ENCODE measurements at regions not wholly inside any gene's neighbourhood (a gene's known extent, or its start where the extent isn't known, plus 50 kb on each side); places are given as distances from the start of the nearest gene placed in this dataset.

DNA sequence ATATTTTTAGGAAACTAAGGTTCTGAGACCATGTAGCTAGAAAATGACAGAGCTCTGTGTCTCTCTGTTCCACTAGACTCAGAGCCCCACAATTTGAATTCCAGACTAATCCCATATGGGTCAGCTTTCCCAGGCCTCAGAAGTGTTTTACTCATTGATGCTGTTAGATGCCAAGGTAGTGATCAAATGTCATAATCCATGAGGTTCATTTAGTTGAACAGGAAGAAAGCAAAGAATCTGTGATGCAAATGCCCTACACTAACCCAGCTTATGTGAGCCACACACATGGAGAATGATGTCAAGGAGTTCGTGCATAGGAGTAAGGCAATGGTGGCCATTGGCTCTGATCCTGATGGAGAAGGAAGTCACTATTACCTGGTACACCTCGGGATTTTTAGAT lies 363.4 kb upstream of the RARB start (continued):
- TF ChIP-seq, protein P1, sequence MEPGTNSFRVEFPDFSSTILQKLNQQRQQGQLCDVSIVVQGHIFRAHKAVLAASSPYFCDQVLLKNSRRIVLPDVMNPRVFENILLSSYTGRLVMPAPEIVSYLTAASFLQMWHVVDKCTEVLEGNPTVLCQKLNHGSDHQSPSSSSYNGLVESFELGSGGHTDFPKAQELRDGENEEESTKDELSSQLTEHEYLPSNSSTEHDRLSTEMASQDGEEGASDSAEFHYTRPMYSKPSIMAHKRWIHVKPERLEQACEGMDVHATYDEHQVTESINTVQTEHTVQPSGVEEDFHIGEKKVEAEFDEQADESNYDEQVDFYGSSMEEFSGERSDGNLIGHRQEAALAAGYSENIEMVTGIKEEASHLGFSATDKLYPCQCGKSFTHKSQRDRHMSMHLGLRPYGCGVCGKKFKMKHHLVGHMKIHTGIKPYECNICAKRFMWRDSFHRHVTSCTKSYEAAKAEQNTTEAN (CRISPR knock-in tag; IDR thresholded peaks at IDR 0.05), result no peak
- no peak for TF ChIP-seq SIX5 (IDR thresholded peaks at IDR 0.05; ENCODE audit: borderline replicate concordance in 1 of 2, insufficient read depth in 1 of 2, low read depth in 1 of 2, low read length in 2 of 2)
- no peak for TF ChIP-seq ZNF444 (CRISPR knock-in tag; IDR thresholded peaks at IDR 0.05)
- TF ChIP-seq ILK (tag; IDR thresholded peaks at IDR 0.05; ENCODE audit: borderline replicate concordance, low read depth), result no peak
- no peak for TF ChIP-seq ZNF124 (CRISPR knock-in tag; IDR thresholded peaks at IDR 0.05)
- TF ChIP-seq, protein P2, sequence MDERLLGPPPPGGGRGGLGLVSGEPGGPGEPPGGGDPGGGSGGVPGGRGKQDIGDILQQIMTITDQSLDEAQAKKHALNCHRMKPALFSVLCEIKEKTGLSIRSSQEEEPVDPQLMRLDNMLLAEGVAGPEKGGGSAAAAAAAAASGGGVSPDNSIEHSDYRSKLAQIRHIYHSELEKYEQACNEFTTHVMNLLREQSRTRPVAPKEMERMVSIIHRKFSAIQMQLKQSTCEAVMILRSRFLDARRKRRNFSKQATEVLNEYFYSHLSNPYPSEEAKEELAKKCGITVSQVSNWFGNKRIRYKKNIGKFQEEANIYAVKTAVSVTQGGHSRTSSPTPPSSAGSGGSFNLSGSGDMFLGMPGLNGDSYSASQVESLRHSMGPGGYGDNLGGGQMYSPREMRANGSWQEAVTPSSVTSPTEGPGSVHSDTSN (CRISPR knock-in tag; IDR thresholded peaks at IDR 0.05; ENCODE audit: low read depth), result no peak
- TF ChIP-seq, protein P2 (tag; conservative IDR thresholded peaks at IDR 0.05; ENCODE audit: low read depth), result no peak
- no peak for TF ChIP-seq ATF2 (CRISPR knock-in tag; IDR thresholded peaks at IDR 0.05)

Measured in K562 (cell line).